GM12892 (cell line): ENCODE measurements at regions not wholly inside any gene's neighbourhood (a gene's known extent, or its start where the extent isn't known, plus 50 kb on each side); places are given as distances from the start of the nearest gene placed in this dataset.

ENCODE experiments used
- POLR2A ChIP-seq: IDR thresholded peaks from 2 replicates; pipeline ENCODE4 v1.6.1; 2011; ENCODE audit warnings: low read depth, low read length, control low read depth
- POLR2AphosphoS5 ChIP-seq: IDR thresholded peaks from 2 replicates; pipeline ENCODE4 v1.6.1; 2011; ENCODE audit warnings: low read depth, low read length, control low read depth
- TAF1 ChIP-seq: IDR thresholded peaks from 2 replicates; pipeline ENCODE4 v1.6.1; 2011; ENCODE audit warnings: low read depth, mild to moderate bottlenecking, control low read depth, low read length, borderline replicate concordance

DNA sequence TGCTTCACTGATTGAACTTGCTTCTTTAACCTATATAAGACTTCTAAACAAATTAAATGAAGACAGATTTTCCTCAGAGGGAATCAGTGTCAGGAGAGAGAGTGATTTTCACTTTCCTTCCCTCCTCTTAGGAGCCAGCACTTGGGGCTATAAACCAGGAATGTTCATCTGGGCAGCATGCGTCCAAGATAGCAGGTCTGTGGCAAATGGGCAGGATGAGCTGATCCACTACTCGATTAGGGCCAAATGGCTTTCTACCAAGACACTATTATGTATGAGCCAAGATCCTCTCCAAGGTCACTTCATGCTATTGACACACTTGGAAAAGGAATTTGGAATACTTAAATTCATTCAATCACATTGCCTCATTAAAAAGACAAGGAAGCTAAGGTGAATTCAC is 203.9 kb upstream of the GRID2 start:
- TF ChIP-seq POLR2AphosphoS5, result no peak
- no peak for TF ChIP-seq TAF1
- TF ChIP-seq POLR2A, result no peak
